PFSK-1 (cell line): ENCODE measurements at regions not wholly inside any gene's neighbourhood (a gene's known extent, or its start where the extent isn't known, plus 50 kb on each side); places are given as distances from the start of the nearest gene placed in this dataset.

ENCODE experiments used
- FOXP2 ChIP-seq: optimal IDR thresholded peaks from 2 replicates; pipeline ENCODE3; 2011; ENCODE audit warnings: borderline replicate concordance, control low read depth, inconsistent platforms; ENCODE audit not compliant: insufficient read depth; ENCODE audit errors: extremely low read length, extremely low read depth
- SIN3A ChIP-seq: IDR thresholded peaks from 2 replicates; pipeline ENCODE4 v1.6.1; 2012; ENCODE audit warnings: mild to moderate bottlenecking, low read length, moderate library complexity, borderline replicate concordance; ENCODE audit not compliant: insufficient read depth
- TAF1 ChIP-seq: IDR thresholded peaks from 2 replicates; pipeline ENCODE4 v1.6.1; 2012; ENCODE audit warnings: low read length, control low read depth, borderline replicate concordance; ENCODE audit not compliant: insufficient read depth
- TF ChIP-seq, protein P1 (sequence below), 2 experiments: IDR thresholded peaks; 2 replicates each; pipeline versions ENCODE4 v1.6.1 to v1.8.0; 2011 to 2012; ENCODE audit warnings: low read depth in 2 of 2, low read length in 2 of 2, control low read depth in 1 of 2, inconsistent platforms in 1 of 2, mild to moderate bottlenecking in 1 of 2, moderate library complexity in 1 of 2; ENCODE audit not compliant: insufficient read depth in 1 of 2

DNA sequence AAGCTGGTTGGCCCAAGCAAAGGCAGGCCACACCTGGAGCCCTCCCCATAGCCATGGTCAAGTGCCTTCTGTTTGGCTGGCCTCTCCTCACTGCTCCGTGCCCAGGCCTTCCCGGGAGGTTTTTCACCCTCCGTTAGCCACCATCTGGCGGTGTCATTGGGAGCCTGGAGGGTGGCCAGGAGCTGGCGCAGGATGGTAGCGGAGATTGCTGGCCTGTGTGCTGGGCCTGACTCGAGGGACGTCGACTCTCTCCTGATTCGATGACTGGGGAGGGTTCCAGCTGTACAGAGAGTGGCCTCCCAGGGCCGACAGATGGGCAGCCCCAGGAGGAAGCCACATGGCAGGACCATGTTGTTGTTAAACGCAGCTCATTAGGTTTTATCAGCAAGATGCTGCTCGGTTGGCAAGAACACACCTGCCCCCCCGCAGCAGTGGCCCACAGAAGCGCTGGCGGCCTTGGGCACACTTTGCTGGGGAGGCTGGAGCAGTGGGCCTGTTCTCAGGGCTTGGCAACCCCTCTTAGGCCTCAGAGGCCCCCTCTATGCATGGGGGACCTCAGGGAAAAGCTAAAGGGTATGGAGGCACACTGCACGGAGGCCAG lies 64.0 kb upstream of the CACUL1 start:
- TF ChIP-seq TAF1 (no peak), FOXP2 (no peak), SIN3A (no peak)
- TF ChIP-seq, protein P1, sequence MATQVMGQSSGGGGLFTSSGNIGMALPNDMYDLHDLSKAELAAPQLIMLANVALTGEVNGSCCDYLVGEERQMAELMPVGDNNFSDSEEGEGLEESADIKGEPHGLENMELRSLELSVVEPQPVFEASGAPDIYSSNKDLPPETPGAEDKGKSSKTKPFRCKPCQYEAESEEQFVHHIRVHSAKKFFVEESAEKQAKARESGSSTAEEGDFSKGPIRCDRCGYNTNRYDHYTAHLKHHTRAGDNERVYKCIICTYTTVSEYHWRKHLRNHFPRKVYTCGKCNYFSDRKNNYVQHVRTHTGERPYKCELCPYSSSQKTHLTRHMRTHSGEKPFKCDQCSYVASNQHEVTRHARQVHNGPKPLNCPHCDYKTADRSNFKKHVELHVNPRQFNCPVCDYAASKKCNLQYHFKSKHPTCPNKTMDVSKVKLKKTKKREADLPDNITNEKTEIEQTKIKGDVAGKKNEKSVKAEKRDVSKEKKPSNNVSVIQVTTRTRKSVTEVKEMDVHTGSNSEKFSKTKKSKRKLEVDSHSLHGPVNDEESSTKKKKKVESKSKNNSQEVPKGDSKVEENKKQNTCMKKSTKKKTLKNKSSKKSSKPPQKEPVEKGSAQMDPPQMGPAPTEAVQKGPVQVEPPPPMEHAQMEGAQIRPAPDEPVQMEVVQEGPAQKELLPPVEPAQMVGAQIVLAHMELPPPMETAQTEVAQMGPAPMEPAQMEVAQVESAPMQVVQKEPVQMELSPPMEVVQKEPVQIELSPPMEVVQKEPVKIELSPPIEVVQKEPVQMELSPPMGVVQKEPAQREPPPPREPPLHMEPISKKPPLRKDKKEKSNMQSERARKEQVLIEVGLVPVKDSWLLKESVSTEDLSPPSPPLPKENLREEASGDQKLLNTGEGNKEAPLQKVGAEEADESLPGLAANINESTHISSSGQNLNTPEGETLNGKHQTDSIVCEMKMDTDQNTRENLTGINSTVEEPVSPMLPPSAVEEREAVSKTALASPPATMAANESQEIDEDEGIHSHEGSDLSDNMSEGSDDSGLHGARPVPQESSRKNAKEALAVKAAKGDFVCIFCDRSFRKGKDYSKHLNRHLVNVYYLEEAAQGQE (IDR thresholded peaks at IDR 0.05; ENCODE audit: insufficient read depth in 1 of 2, low read depth in 2 of 2, low read length in 2 of 2) = no peak
